Osteocyte (in vitro differentiated cells): ENCODE measurements at regions not wholly inside any gene's neighbourhood (a gene's known extent, or its start where the extent isn't known, plus 50 kb on each side); places are given as distances from the start of the nearest gene placed in this dataset.

Experiments
- DNase-seq: peaks from one replicate; pipeline ENCODE4 v3.0.0; 2021; ENCODE audit warnings: mixed read lengths; ENCODE audit not compliant: unreplicated experiment; ENCODE audit errors: extremely low spot score
- H3K27ac Mint-ChIP-seq: one replicate; pipeline ENCODE4 v1.8.0; 2021; ENCODE audit warnings: mild to moderate bottlenecking, mixed read lengths; ENCODE audit not compliant: unreplicated experiment
- H3K27me3 Mint-ChIP-seq: one replicate; pipeline ENCODE4 v1.8.0; 2021; ENCODE audit warnings: mixed read lengths; ENCODE audit not compliant: unreplicated experiment
- H3K36me3 Mint-ChIP-seq: one replicate; pipeline ENCODE4 v1.8.0; 2021; ENCODE audit warnings: mixed read lengths; ENCODE audit not compliant: unreplicated experiment
- H3K4me1 Mint-ChIP-seq: one replicate; pipeline ENCODE4 v1.8.0; 2021; ENCODE audit warnings: mixed read lengths; ENCODE audit not compliant: unreplicated experiment
- H3K4me3 Mint-ChIP-seq: one replicate; pipeline ENCODE4 v1.8.0; 2021; ENCODE audit warnings: mild to moderate bottlenecking, moderate library complexity, mixed read lengths; ENCODE audit not compliant: unreplicated experiment
- H3K9me3 Mint-ChIP-seq: one replicate; pipeline ENCODE4 v1.8.0; 2021; ENCODE audit warnings: mixed read lengths; ENCODE audit not compliant: unreplicated experiment
- CTCF ChIP-seq: fragments of 200-600 bp; sonication (generic); IDR thresholded peaks from 2 replicates; pipeline ENCODE4 v1.5.0; 2021; ENCODE audit warnings: antibody characterized with exemption, mild to moderate bottlenecking, moderate library complexity

GRCh38 chr5:35487233-35488025, 130.2 kb upstream of the SPEF2 start:
- H3K27ac Mint-ChIP-seq, result no peak overlapping the region
- no peak for DNase-seq
- no peak for TF ChIP-seq CTCF
- peaks cover 16% of the 10 kb centered on the region for H3K27me3 Mint-ChIP-seq
- H3K9me3 Mint-ChIP-seq, result no peaks in the 10 kb centered on the region
- H3K4me1 Mint-ChIP-seq, result peaks cover 8% of the 10 kb centered on the region
- no peaks in the 10 kb centered on the region for H3K36me3 Mint-ChIP-seq
- H3K4me3 Mint-ChIP-seq, result no peak overlapping the region

- Mint-ChIP-seq H3K27ac (no peak overlapping the region), H3K27me3 (peaks cover 12% of the 10 kb centered on the region), H3K9me3 (no peaks in the 10 kb centered on the region), H3K4me3 (no peak overlapping the region), H3K4me1 (peaks cover 8% of the 10 kb centered on the region), H3K36me3 (no peaks in the 10 kb centered on the region)
- TF ChIP-seq CTCF, result no peak
- no peak for DNase-seq
Observed at GRCh38 chr5:35485487-35485886, 132.2 kb upstream of the SPEF2 start.

- no peaks in the 10 kb centered on the region for H3K9me3 Mint-ChIP-seq
- H3K4me1 Mint-ChIP-seq, result peaks cover 16% of the 10 kb centered on the region
- no peak overlapping the region for H3K4me3 Mint-ChIP-seq
- DNase-seq, result no peak
- peaks cover 5% of the 10 kb centered on the region for H3K27me3 Mint-ChIP-seq
- no peaks in the 10 kb centered on the region for H3K36me3 Mint-ChIP-seq
- no peak for TF ChIP-seq CTCF
- no peak overlapping the region for H3K27ac Mint-ChIP-seq
Observed at GRCh38 chr5:35484241-35484640, 133.4 kb upstream of the SPEF2 start.

- H3K36me3 Mint-ChIP-seq, result no peaks in the 10 kb centered on the region
- TF ChIP-seq CTCF, result no peak
- H3K4me3 Mint-ChIP-seq, result no peak overlapping the region
- H3K4me1 Mint-ChIP-seq, result peaks cover 20% of the 10 kb centered on the region
- no peak for DNase-seq
- peaks cover 5% of the 10 kb centered on the region for H3K27me3 Mint-ChIP-seq
- H3K9me3 Mint-ChIP-seq, result no peaks in the 10 kb centered on the region
- H3K27ac Mint-ChIP-seq, result peak overlapping the region; percentile 21
Observed at GRCh38 chr5:35483780-35484179, 133.9 kb upstream of the SPEF2 start.

GRCh38 chr5:35483191-35483590, 134.5 kb upstream of the SPEF2 start:
- Mint-ChIP-seq H3K27ac (peak overlapping the region; percentile 65), H3K4me3 (no peak overlapping the region), H3K36me3 (no peaks in the 10 kb centered on the region), H3K4me1 (peaks cover 22% of the 10 kb centered on the region), H3K27me3 (peaks cover 5% of the 10 kb centered on the region), H3K9me3 (no peaks in the 10 kb centered on the region)
- TF ChIP-seq CTCF, result no peak
- DNase-seq, result no peak
